Left kidney (tissue), 1 donor: ENCODE measurements at regions not wholly inside any gene's neighbourhood (a gene's known extent, or its start where the extent isn't known, plus 50 kb on each side); places are given as distances from the start of the nearest gene placed in this dataset.
"Not testable (repeated sequence)": the region's sequence is repeated elsewhere in the genome, so short reads cannot be mapped to it uniquely, and the experiment has no call there.

Source experiments
- DNase-seq: peaks from one replicate; pipeline ENCODE4 v3.0.0-alpha.2; 2013

DNA sequence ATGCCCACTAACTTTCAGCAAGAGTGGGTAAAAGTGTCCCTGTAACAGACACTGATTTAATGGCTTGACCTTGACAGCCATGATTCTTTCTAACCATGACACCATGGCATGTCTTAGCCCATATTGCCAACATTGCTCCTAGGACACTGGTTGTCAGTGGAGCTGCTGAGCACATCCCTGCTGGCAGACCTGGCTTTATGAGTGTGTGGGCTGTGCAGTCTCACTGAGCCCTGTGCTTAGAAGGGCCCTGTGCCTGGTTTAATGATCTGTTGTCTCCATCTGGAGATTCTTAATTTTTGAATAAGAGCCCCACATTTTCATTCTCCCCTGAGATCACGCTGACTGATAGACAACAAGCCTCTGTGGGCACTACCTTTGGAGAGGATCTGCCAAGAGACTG is 243.1 kb upstream of the KIAA1217 start:
- DNase-seq, result no peak

DNA sequence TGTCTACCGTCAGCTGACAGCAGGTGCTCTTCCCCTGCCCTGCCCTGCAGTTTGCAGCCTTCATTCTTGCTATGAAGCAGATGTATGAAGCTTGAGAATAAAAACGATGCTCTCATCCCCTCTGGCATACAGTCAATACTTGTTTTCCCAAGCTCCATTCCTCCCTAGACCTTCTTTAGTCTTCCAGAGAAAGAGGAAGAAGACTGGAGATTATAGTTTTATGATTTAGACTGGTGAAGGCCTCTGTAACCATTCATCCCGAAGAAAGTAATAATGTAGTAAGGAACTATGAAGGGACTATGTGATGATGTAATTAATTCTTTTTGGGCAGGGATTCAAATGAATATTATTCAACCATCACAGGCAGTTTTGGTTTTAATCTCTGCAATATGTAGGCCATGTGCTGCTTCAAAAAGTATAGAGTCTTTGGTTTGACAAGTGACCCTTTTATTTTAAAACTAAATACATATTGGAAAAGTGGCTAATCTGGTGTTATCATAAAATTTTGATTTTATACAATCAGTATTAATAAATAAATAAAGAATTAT is 242.4 kb upstream of the KIAA1217 start:
- no peak for DNase-seq

DNA sequence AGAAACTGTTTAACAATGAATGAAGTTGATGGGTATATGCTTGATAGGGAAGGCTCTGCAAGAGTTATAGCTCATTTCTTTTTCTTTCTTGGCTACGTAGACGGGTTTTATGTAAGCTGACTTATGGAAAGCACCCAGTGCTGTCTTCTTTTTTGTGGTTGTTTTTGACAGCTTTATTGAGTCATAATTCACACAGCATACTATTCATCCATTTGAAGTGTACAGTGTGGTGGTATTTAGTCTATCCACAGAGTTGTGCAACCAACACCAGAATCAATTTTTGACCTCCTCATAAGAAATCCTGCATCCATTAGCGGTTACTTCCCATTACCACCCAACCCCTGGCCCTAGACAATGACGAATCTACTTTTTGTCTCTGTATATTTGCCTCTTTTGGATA is 240.6 kb upstream of the KIAA1217 start:
- DNase-seq, result no peak

DNA sequence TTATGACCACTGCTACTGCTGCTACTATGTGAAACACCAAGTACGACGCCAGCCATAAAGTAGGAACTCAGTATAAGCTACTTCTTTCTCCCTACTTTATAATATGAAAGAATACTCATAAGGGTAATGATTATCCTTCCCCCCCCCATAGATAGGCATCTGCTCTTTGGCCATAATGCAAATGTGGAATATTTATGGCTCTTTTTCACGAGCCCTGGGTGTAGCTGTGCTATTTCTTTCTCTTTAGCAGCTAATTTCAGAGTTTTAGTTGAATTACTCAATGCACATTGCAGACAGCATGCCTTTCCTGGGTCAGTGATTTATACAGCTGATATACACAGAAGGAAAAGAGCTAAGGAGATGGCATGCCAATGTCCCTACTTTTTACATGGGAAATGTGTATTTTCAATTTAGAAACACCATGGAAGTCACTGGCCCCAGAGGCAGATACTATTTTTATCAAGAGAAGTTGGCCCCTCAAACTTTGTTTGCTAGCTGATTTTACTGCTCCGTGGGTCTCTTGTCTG is 234.1 kb upstream of the KIAA1217 start:
- no peak for DNase-seq

- DNase-seq, result no peak
Observed at GRCh38 chr10:23975431-23975830, 233.5 kb upstream of the KIAA1217 start.

- no peak for DNase-seq
Observed at GRCh38 chr10:23976275-23976674, 232.7 kb upstream of the KIAA1217 start.

GRCh38 chr10:23978317-23978716 is 230.6 kb upstream of the KIAA1217 start:
- no peak for DNase-seq

DNA sequence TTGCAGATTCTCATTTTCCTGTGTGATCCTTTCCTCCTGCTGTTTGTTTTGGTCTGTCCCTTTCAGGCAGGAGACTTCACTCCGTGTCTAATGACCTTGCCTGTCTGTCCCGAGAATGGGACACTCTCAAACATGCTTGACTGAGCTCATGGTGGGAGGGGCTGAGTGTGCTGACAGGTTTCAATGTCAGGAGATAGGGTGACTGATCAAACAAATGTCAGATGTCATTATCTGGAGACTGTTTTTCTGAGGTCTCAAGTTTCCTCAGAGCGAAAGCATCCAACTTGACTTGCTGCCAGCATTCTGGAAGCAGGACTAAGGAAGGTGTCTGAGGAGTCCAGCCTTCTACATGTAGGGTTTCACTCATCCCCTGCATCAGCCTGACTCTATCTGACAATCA is 228.8 kb upstream of the KIAA1217 start:
- DNase-seq, result peak; percentile 80

- DNase-seq, result no peak
Observed at GRCh38 chr10:23981520-23982309, 227.2 kb upstream of the KIAA1217 start.

DNA sequence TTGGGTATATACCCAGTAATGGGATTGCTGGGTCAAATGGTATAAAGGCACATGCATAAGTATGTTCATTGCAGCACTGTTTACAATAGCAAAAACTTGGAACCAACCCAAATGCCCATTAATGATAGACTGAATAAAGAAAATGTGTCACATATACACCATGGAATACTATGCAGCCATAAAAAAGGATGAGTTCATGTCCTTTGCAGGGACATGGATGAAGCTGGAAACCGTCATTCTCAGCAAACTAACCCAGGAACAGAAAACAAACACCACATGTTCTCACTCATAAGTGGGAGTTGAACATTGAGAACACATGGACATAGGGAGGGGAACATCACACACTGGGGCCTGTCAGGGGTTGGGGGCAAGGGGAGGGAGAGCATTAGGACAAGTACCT is 224.5 kb upstream of the KIAA1217 start:
- DNase-seq, result not testable (repeated sequence)

GRCh38 chr10:23988006-23988405 is 220.9 kb upstream of the KIAA1217 start:
- no peak for DNase-seq

GRCh38 chr10:23994459-23995046 is 214.4 kb upstream of the KIAA1217 start:
- DNase-seq, result peak; percentile 72

DNA sequence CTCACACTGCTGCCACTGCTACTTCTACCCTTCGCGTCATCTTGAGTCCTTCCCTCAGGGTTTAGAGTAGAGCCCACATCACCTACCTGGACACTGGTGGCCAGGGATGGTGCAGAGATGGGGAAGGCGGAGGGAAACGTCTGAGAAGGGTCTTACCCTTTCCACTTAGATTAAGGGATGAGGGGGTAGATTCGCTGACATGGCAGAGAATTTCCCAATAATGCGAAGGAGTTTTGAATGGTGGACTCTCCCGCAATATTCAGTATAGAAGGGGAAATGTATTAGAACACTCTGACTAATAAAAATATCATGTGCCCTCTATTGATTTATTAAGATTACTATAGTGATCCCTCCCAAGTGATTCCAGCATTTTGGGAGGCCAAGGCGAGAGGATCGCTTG is 209.5 kb upstream of the KIAA1217 start:
- no peak for DNase-seq

DNA sequence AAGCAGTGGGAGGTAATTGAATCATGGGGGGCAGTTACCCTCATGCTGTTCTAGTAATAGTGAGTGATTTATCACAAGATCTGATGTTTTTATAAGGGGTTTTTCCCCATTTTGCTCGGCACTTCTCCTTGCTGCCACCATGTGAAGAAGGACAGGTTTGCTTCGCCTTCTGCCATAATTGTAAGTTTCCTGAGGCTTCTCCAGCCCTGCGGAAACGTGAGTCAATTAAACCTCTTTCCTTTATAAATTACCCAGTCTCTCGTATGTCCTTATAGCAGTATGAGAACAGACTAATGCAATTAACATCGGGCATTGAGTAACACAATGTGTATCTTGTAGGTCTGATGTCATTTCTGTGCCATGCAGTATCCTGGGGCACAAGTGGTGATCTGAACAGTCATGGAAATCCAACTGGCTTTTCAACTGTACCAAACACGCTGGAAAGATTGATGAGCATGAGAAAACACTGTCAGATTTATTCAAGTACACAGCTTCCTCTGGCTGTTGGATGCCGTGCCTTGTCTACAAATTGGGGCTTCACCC is 208.6 kb upstream of the KIAA1217 start:
- DNase-seq, result no peak

DNA sequence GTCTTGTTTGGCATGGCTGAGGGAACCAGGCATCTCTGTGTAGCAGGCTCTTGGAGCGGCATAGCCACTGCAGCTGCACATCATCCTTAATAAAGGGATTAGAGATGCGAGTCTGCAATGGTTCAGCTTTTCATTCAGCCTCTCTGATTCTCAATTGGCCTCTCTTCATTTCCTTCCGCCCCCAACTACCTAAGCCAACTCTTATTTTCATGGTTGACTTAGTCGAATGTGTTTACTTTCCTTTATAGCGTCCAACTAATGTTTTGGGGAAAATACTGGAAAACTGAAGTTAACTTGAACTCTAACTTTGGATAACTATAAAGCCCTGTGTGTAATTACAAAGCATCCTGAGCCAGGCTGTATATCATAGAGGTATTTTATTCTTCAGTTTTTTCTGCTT is 202.2 kb upstream of the KIAA1217 start:
- DNase-seq, result no peak

DNA sequence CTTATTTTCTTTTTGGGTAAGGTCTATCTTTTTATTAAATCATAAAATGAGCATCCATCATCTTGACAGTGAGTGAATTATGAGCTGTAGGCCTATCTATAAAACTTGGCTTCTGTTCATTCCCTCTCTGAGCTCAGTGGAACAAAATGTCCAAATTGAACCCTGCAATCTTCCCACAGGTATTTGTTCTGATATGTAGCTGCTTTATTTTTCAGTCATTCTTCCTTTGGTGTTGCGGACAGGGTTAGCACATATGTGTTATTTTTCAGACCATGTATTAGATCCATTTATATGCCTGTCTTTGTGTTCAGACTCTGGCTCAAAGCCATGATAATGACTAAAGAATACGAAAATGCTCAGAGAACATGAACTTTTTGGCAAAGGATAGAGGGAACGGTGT is 201.6 kb upstream of the KIAA1217 start:
- no peak for DNase-seq

- peak; percentile 79 for DNase-seq
Observed at GRCh38 chr10:24008164-24009091, 200.5 kb upstream of the KIAA1217 start.

- DNase-seq, result peak; percentile 36
Observed at GRCh38 chr10:24009115-24009514, 199.8 kb upstream of the KIAA1217 start.

GRCh38 chr10:24009736-24010135 is 199.2 kb upstream of the KIAA1217 start:
- no peak for DNase-seq

GRCh38 chr10:24010436-24010970 is 198.4 kb upstream of the KIAA1217 start:
- no peak for DNase-seq

DNA sequence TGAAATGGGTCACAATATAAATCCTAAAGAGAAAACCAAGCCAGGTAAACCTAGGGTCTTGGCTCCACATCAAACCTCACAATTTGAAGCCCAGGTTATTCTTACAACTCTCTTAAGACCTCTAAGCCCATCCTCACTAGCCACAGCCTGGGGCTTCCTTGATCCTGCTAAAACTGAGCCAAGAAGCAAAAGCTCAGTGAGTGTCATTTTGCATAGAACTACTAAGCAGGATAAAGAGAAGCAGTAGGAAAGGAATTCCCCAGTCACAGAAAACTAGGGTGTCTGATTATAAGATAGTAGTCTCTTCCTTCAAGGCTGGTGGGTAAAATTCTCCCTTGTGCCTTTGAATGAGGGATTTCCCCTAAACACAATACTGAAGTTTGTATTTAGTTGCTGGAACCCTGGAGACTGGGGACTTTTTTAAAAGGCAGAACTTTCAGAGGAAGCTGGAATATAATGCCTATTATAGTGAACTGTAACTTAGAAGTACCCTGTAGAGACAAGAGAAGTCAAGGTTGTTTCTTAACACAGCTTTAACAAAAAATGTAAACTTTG is 196.6 kb upstream of the KIAA1217 start:
- DNase-seq, result no peak
